Adrenal gland (tissue), 9 donors: ENCODE measurements at regions not wholly inside any gene's neighbourhood (a gene's known extent, or its start where the extent isn't known, plus 50 kb on each side); places are given as distances from the start of the nearest gene placed in this dataset.

ENCODE experiments used
- DNase-seq, 7 donors: peaks; one replicate each; pipeline ENCODE4 v3.0.0-alpha.2; 2019 to 2020
- H3K27ac ChIP-seq, 5 donors: fragments of 200-600 bp; sonication (generic) in 4 of 5; 1 replicate in 3 of 5; 2 replicates in 2 of 5; pipeline versions ENCODE4 v1.5.1 to v1.8.0; 2016 to 2020; ENCODE audit warnings: mild to moderate bottlenecking in 1 of 5
- H3K27me3 ChIP-seq: fragments of 200-600 bp; 2 replicates; pipeline ENCODE4 v1.8.0; 2021
- H3K36me3 ChIP-seq, 2 donors: fragments of 200-600 bp; replicated peaks in 1 of 2; 1 replicate in 1 of 2; 2 replicates in 1 of 2; pipeline versions ENCODE4 v1.5.1 to v1.8.0; 2018 to 2022
- H3K4me1 ChIP-seq, 2 donors: fragments of 200-600 bp; replicated peaks in 1 of 2; 1 replicate in 1 of 2; 2 replicates in 1 of 2; pipeline versions ENCODE4 v1.5.1 to v1.8.0; 2018 to 2021
- H3K4me3 ChIP-seq, 4 donors: fragments of 200-600 bp; sonication (generic) in 3 of 4; one replicate each; pipeline ENCODE4 v1.5.1; 2016 to 2018
- H3K9me3 ChIP-seq, 3 donors: fragments of 200-600 bp; sonication (generic) in 1 of 3; replicated peaks in 1 of 3; 1 replicate in 2 of 3; 2 replicates in 1 of 3; pipeline versions ENCODE4 v1.5.1 to v1.8.0; 2016 to 2021
- POLR2A ChIP-seq, 2 donors: fragments of 450-650 bp; IDR thresholded peaks; one replicate each; pipeline ENCODE4 v1.6.1; 2017; ENCODE audit warnings: antibody characterized with exemption in 2 of 2, mild to moderate bottlenecking in 2 of 2, moderate library complexity in 1 of 2
- WGBS, 4 donors: extraction: QIAGEN DNeasy Blood & Tissue Kit in 2 of 4; methylation state at CpG; one replicate each; pipeline versions ENCODE4 v1.1.5 to v1.1.7; 2013 to 2017; 5-methylcytosine and 5-hydroxymethylcytosine counted together
- intact Hi-C, 2 donors: fragments of 100-400 bp; cut with DNase I; formaldehyde crosslinking; loops; one replicate each; pipeline versions ENCODE4 v1.14.1 to v1.15.0; 2022 to 2023
- TF ChIP-seq, protein P1 (sequence below), 6 experiments: fragments of 450-650 bp in 4 of 6; fragments of 200-600 bp in 2 of 6; sonication (generic) in 1 of 6; IDR thresholded peaks; 1 replicate in 5 of 6; 2 replicates in 1 of 6; pipeline versions ENCODE4 v1.5.1 to v1.8.0; 2016 to 2021; ENCODE audit warnings: antibody characterized with exemption in 6 of 6, mild to moderate bottlenecking in 2 of 6, moderate library complexity in 1 of 6
- donor health status: healthy with polysubstance abuse.
- donor health status: Bipolar disorder and iron deficiency.
- donor health status: DM: yes; HTN: yes; CAD: no.
- donor health status: DM: no; HTN: no; CAD: no.
- donor health status: DM: no; HTN: no; CAD: no.

DNA sequence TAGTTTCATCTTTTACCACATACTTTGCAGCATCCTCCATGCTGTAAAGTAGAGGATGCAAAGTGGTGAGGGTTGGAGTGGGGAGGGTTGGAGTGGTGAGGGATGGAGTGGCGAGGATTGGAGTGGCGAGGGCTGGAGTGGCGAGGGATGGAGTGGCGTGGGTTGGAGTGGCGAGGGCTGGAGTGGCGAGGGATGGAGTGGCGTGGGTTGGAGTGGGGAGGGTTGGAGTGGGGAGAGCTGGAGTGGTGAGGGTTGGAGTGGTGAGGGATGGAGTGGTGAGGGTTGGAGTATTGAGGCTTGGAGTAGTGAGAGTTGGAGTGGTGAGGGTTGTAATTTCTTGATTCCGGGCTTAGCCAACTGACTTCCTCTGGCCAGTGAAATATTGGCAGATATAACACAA, 618.3 kb downstream of the MRPL39 start:
- H3K36me3 ChIP-seq, result no peaks in the 10 kb centered on the region
- no peak overlapping the region for H3K27ac ChIP-seq
- no peak for DNase-seq
- TF ChIP-seq POLR2A (IDR thresholded peaks at IDR 0.05), result no peak
- TF ChIP-seq, protein P1, sequence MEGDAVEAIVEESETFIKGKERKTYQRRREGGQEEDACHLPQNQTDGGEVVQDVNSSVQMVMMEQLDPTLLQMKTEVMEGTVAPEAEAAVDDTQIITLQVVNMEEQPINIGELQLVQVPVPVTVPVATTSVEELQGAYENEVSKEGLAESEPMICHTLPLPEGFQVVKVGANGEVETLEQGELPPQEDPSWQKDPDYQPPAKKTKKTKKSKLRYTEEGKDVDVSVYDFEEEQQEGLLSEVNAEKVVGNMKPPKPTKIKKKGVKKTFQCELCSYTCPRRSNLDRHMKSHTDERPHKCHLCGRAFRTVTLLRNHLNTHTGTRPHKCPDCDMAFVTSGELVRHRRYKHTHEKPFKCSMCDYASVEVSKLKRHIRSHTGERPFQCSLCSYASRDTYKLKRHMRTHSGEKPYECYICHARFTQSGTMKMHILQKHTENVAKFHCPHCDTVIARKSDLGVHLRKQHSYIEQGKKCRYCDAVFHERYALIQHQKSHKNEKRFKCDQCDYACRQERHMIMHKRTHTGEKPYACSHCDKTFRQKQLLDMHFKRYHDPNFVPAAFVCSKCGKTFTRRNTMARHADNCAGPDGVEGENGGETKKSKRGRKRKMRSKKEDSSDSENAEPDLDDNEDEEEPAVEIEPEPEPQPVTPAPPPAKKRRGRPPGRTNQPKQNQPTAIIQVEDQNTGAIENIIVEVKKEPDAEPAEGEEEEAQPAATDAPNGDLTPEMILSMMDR (IDR thresholded peaks at IDR 0.05), result no peak
- H3K27me3 ChIP-seq, result no peaks in the 10 kb centered on the region
- H3K4me3 ChIP-seq, result no peak overlapping the region
- peaks cover 0 to 7% of the 10 kb centered on the region in 2 donors for H3K4me1 ChIP-seq
- intact Hi-C loops, result no loop called here
- 91 to 93% (median 92%) methylated on average over 8 of the region's 8 CpGs for WGBS, 4 donors
- no peaks in the 10 kb centered on the region for H3K9me3 ChIP-seq

DNA sequence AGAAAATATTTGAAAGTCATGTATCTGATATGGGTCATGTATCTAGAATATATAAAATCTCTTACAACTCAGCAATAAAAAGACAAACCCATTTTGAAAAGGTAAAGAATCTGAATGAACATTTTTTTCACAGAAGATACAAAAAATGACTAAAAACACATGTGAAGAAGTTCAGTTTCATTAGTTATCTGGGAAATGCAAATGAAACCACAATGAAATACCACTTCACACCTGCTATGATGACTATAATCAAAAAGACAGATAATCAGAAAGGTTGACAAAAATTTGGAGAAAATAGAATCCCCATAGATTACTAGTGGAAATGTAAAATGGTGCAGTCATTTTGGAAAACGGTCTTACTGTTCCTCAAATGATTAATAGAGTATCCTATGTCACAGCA, 631.0 kb downstream of the MRPL39 start:
- Histone ChIP-seq H3K27ac (no peak overlapping the region), H3K9me3 (no peaks in the 10 kb centered on the region), H3K36me3 (no peaks in the 10 kb centered on the region), H3K27me3 (no peaks in the 10 kb centered on the region), H3K4me1 (no peaks in the 10 kb centered on the region), H3K4me3 (no peak overlapping the region)
- WGBS, 4 donors, result 72 to 89% (median 78%) methylated on average over 1 of the region's 1 CpG
- TF ChIP-seq, protein P1 (IDR thresholded peaks at IDR 0.05), result no peak
- no peak for TF ChIP-seq POLR2A (IDR thresholded peaks at IDR 0.05)
- no peak for DNase-seq
- intact Hi-C loops, result loop anchor here in 1 of 2 donors (10.0 kb wide), 1 partner anchor 59 kb away; no protein-coding TSS in a partner anchor

DNA sequence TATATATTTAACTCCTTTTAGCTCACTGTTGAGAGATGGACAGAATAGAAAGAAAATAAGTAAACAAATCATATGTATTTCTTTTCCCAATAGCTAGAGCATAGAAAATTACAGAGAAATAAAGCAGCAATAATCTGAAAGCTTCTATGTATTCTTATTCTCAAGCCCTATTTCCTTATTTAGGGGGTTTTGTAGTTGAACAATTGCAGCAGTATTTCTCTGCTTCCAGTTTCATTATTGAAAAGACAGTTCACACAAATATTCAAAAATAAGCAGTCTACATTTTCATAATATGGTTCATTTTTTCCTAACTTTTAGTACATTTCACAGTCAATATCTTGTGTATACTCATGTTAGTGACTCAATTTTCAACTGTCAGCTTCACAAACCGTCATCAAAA, 638.2 kb downstream of the MRPL39 start:
- DNase-seq, result no peak
- Histone ChIP-seq H3K27ac (no peak overlapping the region), H3K9me3 (no peaks in the 10 kb centered on the region), H3K4me3 (no peak overlapping the region), H3K4me1 (no peaks in the 10 kb centered on the region), H3K27me3 (no peaks in the 10 kb centered on the region), H3K36me3 (no peaks in the 10 kb centered on the region)
- 73 to 81% (median 80%) methylated on average over 1 of the region's 1 CpG for WGBS, 4 donors
- TF ChIP-seq POLR2A (IDR thresholded peaks at IDR 0.05), result no peak
- TF ChIP-seq, protein P1 (IDR thresholded peaks at IDR 0.05), result no peak
- intact Hi-C loops, result no loop called here

DNA sequence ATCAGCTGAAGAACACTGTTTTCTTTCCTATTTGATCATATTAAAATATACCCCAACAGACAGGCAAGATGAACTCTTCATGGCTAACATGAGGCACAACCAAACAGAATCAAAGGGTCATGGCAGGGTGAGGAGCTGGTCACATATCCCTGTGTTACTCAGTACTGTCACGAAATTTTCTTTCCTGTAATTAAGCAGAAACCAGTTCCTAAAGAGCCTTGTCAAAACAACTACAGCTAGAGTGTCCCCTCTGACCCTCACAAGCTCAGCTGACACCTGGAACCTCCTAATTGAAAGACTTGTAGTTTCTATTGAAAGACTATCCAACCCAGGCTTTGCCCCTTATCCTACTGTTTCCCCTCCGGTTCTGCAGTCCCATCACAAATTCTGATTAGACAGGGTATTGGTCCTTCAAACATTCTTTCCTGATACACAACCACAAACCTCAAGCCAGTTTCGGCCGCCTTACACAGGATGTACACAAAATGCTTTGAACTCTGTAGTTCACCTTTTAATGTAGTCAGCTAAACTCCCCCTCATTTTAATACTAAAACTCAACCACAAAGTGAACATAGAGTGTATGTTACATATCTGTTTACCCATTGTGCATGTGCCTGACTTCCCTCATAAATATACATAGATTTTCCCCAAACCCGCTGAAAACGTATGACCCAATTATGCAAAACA, 651.9 kb downstream of the MRPL39 start:
- WGBS, 4 donors, result 64 to 76% (median 68%) methylated on average over 6 of the region's 6 CpGs

More for the DNA sequence above, 651.9 kb downstream of the MRPL39 start:
- intact Hi-C loops, result no loop called here
- Histone ChIP-seq H3K27me3 (no peaks in the 10 kb centered on the region), H3K27ac (no peak overlapping the region), H3K9me3 (no peaks in the 10 kb centered on the region), H3K36me3 (no peaks in the 10 kb centered on the region), H3K4me1 (no peaks in the 10 kb centered on the region), H3K4me3 (no peak overlapping the region)
- TF ChIP-seq POLR2A (IDR thresholded peaks at IDR 0.05), result no peak
- TF ChIP-seq, protein P1 (IDR thresholded peaks at IDR 0.05), result no peak
- DNase-seq, result no peak
